Tibial nerve (tissue), 4 donors: ENCODE measurements at regions not wholly inside any gene's neighbourhood (a gene's known extent, or its start where the extent isn't known, plus 50 kb on each side); places are given as distances from the start of the nearest gene placed in this dataset.

ENCODE experiments used
- CTCF ChIP-seq, 5 experiments: fragments of 200-600 bp in 3 of 5; fragments of 450-650 bp in 2 of 5; sonication (generic) in 3 of 5; IDR thresholded peaks; one replicate each; pipeline ENCODE4 v1.5.1; 2016 to 2019; ENCODE audit warnings: antibody characterized with exemption in 5 of 5, mild to moderate bottlenecking in 3 of 5, moderate library complexity in 2 of 5
- EP300 ChIP-seq, 2 donors: sonication (generic); formaldehyde crosslinking; IDR thresholded peaks; one replicate each; pipeline ENCODE4 v1.6.1; 2017; ENCODE audit warnings: antibody characterized with exemption in 2 of 2, mild to moderate bottlenecking in 1 of 2
- POLR2A ChIP-seq, 2 donors: fragments of 450-650 bp; IDR thresholded peaks; one replicate each; pipeline ENCODE4 v1.6.1; 2017; ENCODE audit warnings: antibody characterized with exemption in 2 of 2, mild to moderate bottlenecking in 2 of 2, moderate library complexity in 2 of 2

- no peak for TF ChIP-seq CTCF (IDR thresholded peaks at IDR 0.05)
- no peak for TF ChIP-seq EP300 (IDR thresholded peaks at IDR 0.05)
- no peak for TF ChIP-seq POLR2A (IDR thresholded peaks at IDR 0.05)
Measured at GRCh38 chr12:30108666-30109065, 324.9 kb upstream of the TMTC1 start.
